DOHH2 (cell line): ENCODE measurements at regions not wholly inside any gene's neighbourhood (a gene's known extent, or its start where the extent isn't known, plus 50 kb on each side); places are given as distances from the start of the nearest gene placed in this dataset.

Source experiments
- CTCF ChIP-seq: fragments of 200-600 bp; sonication (generic); IDR thresholded peaks from one replicate; pipeline ENCODE4 v1.5.1; 2014; ENCODE audit warnings: antibody characterized with exemption, mild to moderate bottlenecking, low read depth, low read length; ENCODE audit not compliant: poor library complexity, severe bottlenecking
- EZH2phosphoT487 ChIP-seq: fragments of 200-600 bp; sonication (generic); IDR thresholded peaks from 2 replicates; pipeline ENCODE4 v1.6.1; 2017; ENCODE audit warnings: borderline replicate concordance, mild to moderate bottlenecking, antibody characterized with exemption, low read length, moderate library complexity, mixed read lengths

- TF ChIP-seq CTCF (no peak), EZH2phosphoT487 (no peak)
Observed at GRCh38 chr1:233738850-233739249, 124.9 kb downstream of the KCNK1 start.
